H1 (cell line): ENCODE measurements at regions not wholly inside any gene's neighbourhood (a gene's known extent, or its start where the extent isn't known, plus 50 kb on each side); places are given as distances from the start of the nearest gene placed in this dataset.

Experiments
- CTCF ChIA-PET: fragments of 300-600 bp; sonication (Branson Sonifier 250); formaldehyde crosslinking; loops from one replicate; lab custom pipeline; 2021; ENCODE audit not compliant: partially characterized antibody; lab: Charles Lee
- POLR2A ChIA-PET: fragments of 300-600 bp; sonication (Branson Sonifier 250); formaldehyde crosslinking; loops from one replicate; lab custom pipeline; 2021; ENCODE audit warnings: inconsistent platforms; ENCODE audit not compliant: partially characterized antibody; lab: Charles Lee
- DNase-seq, 2 experiments: peaks; one replicate each; pipeline versions ENCODE4 v3.0.0 to v3.0.0-alpha.2; 2010 to 2022; ENCODE audit warnings: low spot score in 2 of 2, low read depth in 1 of 2, mixed read lengths in 1 of 2
- FAIRE-seq: peaks from 2 replicates; lab custom pipeline; 2011; peaks lifted over from hg19 to GRCh38; lab: Jason Lieb, UNC
- H2AFZ ChIP-seq: 2 replicates; pipeline ENCODE4 v1.8.1; 2012; ENCODE audit warnings: low read length, inconsistent platforms
- H2AK5ac ChIP-seq: 2 replicates; pipeline ENCODE4 v1.6.1; 2013; ENCODE audit warnings: low read depth, low read length
- H2BK120ac ChIP-seq: replicated peaks from 2 replicates; pipeline ENCODE3; 2013; ENCODE audit warnings: low read depth, low read length, inconsistent platforms
- H2BK12ac ChIP-seq: 2 replicates; pipeline ENCODE4 v1.6.1; 2013; ENCODE audit warnings: low read depth, low read length
- H2BK15ac ChIP-seq: 2 replicates; pipeline ENCODE4 v1.6.1; 2013; ENCODE audit warnings: low read length
- H2BK20ac ChIP-seq: 2 replicates; pipeline ENCODE4 v1.6.1; 2013; ENCODE audit warnings: low read length
- H2BK5ac ChIP-seq: 2 replicates; pipeline ENCODE4 v1.6.1; 2013; ENCODE audit warnings: low read depth, low read length
- H3K14ac ChIP-seq: 2 replicates; pipeline ENCODE4 v1.6.1; 2013; ENCODE audit warnings: inconsistent platforms; ENCODE audit not compliant: insufficient read length
- H3K18ac ChIP-seq: 2 replicates; pipeline ENCODE4 v1.6.1; 2013; ENCODE audit warnings: low read length; ENCODE audit errors: extremely low read depth
- H3K23ac ChIP-seq: 2 replicates; pipeline ENCODE4 v1.6.1; 2013; ENCODE audit warnings: inconsistent platforms; ENCODE audit not compliant: insufficient read length
- H3K23me2 ChIP-seq: 2 replicates; pipeline ENCODE4 v1.6.1; 2013; ENCODE audit warnings: low read depth, low read length
- H3K27ac ChIP-seq: 2 replicates; pipeline ENCODE4 v1.6.1; 2011; ENCODE audit warnings: low read depth, low read length, inconsistent platforms
- H3K27me3 ChIP-seq, 4 experiments: replicated peaks in 1 of 4; 1 replicate in 1 of 4; 2 replicates in 3 of 4; pipeline versions ENCODE4 v1.6.1 to v1.8.1; 2011 to 2013; ENCODE audit warnings: low read length in 3 of 4, mild to moderate bottlenecking in 3 of 4, inconsistent platforms in 2 of 4, mixed read lengths in 2 of 4, moderate library complexity in 1 of 4; ENCODE audit not compliant: control insufficient read depth in 3 of 4, insufficient read depth in 3 of 4; ENCODE audit errors: extremely low read depth in 1 of 4
- H3K36me3 ChIP-seq, 4 experiments: 2 replicates each; pipeline versions ENCODE4 v1.6.1 to v1.8.1; 2011 to 2013; ENCODE audit warnings: mild to moderate bottlenecking in 4 of 4, low read length in 3 of 4, moderate library complexity in 2 of 4, control low read depth in 1 of 4, inconsistent platforms in 1 of 4; ENCODE audit not compliant: insufficient read depth in 4 of 4, control insufficient read depth in 2 of 4
- H3K4ac ChIP-seq: replicated peaks from 2 replicates; pipeline ENCODE3; 2013; ENCODE audit warnings: low read length, low read depth, mixed read lengths, inconsistent platforms; ENCODE audit not compliant: insufficient read length
- H3K4me1 ChIP-seq, 4 experiments: replicated peaks in 1 of 4; 1 replicate in 1 of 4; 2 replicates in 3 of 4; pipeline versions ENCODE4 v1.6.1 to v1.8.1; 2011 to 2013; ENCODE audit warnings: low read length in 3 of 4, inconsistent platforms in 2 of 4, mixed read lengths in 1 of 4; ENCODE audit not compliant: insufficient read depth in 4 of 4, control insufficient read depth in 3 of 4
- H3K4me2 ChIP-seq, 2 experiments: 2 replicates each; pipeline versions ENCODE4 v1.6.1 to v1.8.1; 2011 to 2013; ENCODE audit warnings: low read depth in 2 of 2, low read length in 2 of 2, control low read depth in 1 of 2, inconsistent platforms in 1 of 2, mild to moderate bottlenecking in 1 of 2; ENCODE audit not compliant: insufficient read depth in 1 of 2
- H3K4me3 ChIP-seq, 4 experiments: fragments of 200-600, 300-600 bp in 1 of 4; sonication (generic), shearing (Covaris generic), sonication (Bioruptor Twin) in 1 of 4; 2 replicates each; pipeline versions ENCODE4 v1.5.1 to v1.8.1; 2011 to 2016; ENCODE audit warnings: low read length in 4 of 4, low read depth in 3 of 4, control low read depth in 2 of 4, inconsistent platforms in 2 of 4, mild to moderate bottlenecking in 2 of 4, mixed read lengths in 1 of 4, moderate library complexity in 1 of 4; ENCODE audit not compliant: insufficient read depth in 2 of 4; ENCODE audit errors: extremely low read depth in 1 of 4
- H3K56ac ChIP-seq: replicated peaks from 2 replicates; pipeline ENCODE3; 2013; ENCODE audit warnings: low read depth, mild to moderate bottlenecking, mixed read lengths, low read length, inconsistent platforms; ENCODE audit not compliant: insufficient read length
- H3K79me1 ChIP-seq: 2 replicates; pipeline ENCODE4 v1.6.1; 2013; ENCODE audit warnings: low read depth, low read length, control low read depth
- H3K79me2 ChIP-seq, 2 experiments: 2 replicates each; pipeline versions ENCODE4 v1.6.1 to v1.8.1; 2012 to 2013; ENCODE audit warnings: low read length in 2 of 2, mild to moderate bottlenecking in 2 of 2, inconsistent platforms in 1 of 2; ENCODE audit not compliant: insufficient read depth in 2 of 2, control insufficient read depth in 1 of 2
- H3K9ac ChIP-seq, 4 experiments: replicated peaks in 1 of 4; 1 replicate in 1 of 4; 2 replicates in 3 of 4; pipeline versions ENCODE4 v1.6.1 to v1.8.1; 2011 to 2013; ENCODE audit warnings: low read depth in 3 of 4, low read length in 3 of 4, control low read depth in 2 of 4, mild to moderate bottlenecking in 2 of 4, moderate library complexity in 2 of 4, inconsistent platforms in 1 of 4; ENCODE audit errors: extremely low read depth in 1 of 4
- H3K9me3 ChIP-seq, 2 experiments: 2 replicates each; pipeline versions ENCODE4 v1.6.1 to v1.8.1; 2012 to 2013; ENCODE audit warnings: mild to moderate bottlenecking in 2 of 2, moderate library complexity in 2 of 2, control low read depth in 1 of 2, inconsistent platforms in 1 of 2, low read depth in 1 of 2, low read length in 1 of 2, mixed read lengths in 1 of 2; ENCODE audit not compliant: insufficient read depth in 2 of 2
- H4K20me1 ChIP-seq, 2 experiments: replicated peaks in 1 of 2; 2 replicates each; pipeline versions ENCODE3 to v1.8.1; 2011 to 2013; ENCODE audit warnings: inconsistent platforms in 2 of 2, low read length in 2 of 2, mild to moderate bottlenecking in 1 of 2; ENCODE audit not compliant: insufficient read depth in 2 of 2, control insufficient read depth in 1 of 2
- H4K5ac ChIP-seq: 2 replicates; pipeline ENCODE4 v1.6.1; 2013; ENCODE audit warnings: low read length, low read depth, mixed read lengths, inconsistent platforms; ENCODE audit not compliant: insufficient read length
- H4K8ac ChIP-seq: 2 replicates; pipeline ENCODE4 v1.8.0; 2013; ENCODE audit warnings: mild to moderate bottlenecking, moderate library complexity, low read length, inconsistent platforms; ENCODE audit not compliant: insufficient read depth; ENCODE audit errors: extremely low read depth
- H4K91ac ChIP-seq: replicated peaks from 2 replicates; pipeline ENCODE3; 2013; ENCODE audit warnings: low read length, mixed read lengths, inconsistent platforms; ENCODE audit not compliant: insufficient read length
- CBX5 ChIP-seq: fragments of 300-800, 300-1000 bp; sonication (generic); IDR thresholded peaks from 2 replicates; pipeline ENCODE4 v1.7.1; 2016; ENCODE audit warnings: antibody characterized with exemption, low read length, low read depth
- CEBPB ChIP-seq: IDR thresholded peaks from 2 replicates; pipeline ENCODE4 v1.6.1; 2012; ENCODE audit warnings: low read depth, low read length
- CHD2 ChIP-seq: IDR thresholded peaks from 2 replicates; pipeline ENCODE4 v1.6.1; 2012; ENCODE audit warnings: low read length, improper control_type of control experiment
- CREB1 ChIP-seq: IDR thresholded peaks from 2 replicates; pipeline ENCODE4 v1.6.1; 2012; ENCODE audit warnings: inconsistent platforms
- CTBP2 ChIP-seq: IDR thresholded peaks from 2 replicates; pipeline ENCODE4 v1.7.0; 2011; ENCODE audit warnings: borderline replicate concordance, mild to moderate bottlenecking, moderate library complexity, mixed read lengths, low read length; ENCODE audit not compliant: insufficient read depth, insufficient read length
- WGBS, 2 experiments: shearing (Covaris generic) in 1 of 2; methylation state at CpG; one replicate each; pipeline versions ENCODE4 v1.1.6 to v1.1.7; 2013 to 2015; ENCODE audit warnings: low lambda C conversion rate in 2 of 2, mixed read lengths in 2 of 2, inconsistent platforms in 1 of 2, low coverage in 1 of 2, missing lambda C conversion rate in 1 of 2; ENCODE audit not compliant: insufficient replicate concordance in 2 of 2, insufficient coverage in 1 of 2, insufficient read length in 1 of 2; ENCODE audit errors: extremely low coverage in 1 of 2, missing lambda C conversion rate in 1 of 2; 5-methylcytosine and 5-hydroxymethylcytosine counted together

DNA sequence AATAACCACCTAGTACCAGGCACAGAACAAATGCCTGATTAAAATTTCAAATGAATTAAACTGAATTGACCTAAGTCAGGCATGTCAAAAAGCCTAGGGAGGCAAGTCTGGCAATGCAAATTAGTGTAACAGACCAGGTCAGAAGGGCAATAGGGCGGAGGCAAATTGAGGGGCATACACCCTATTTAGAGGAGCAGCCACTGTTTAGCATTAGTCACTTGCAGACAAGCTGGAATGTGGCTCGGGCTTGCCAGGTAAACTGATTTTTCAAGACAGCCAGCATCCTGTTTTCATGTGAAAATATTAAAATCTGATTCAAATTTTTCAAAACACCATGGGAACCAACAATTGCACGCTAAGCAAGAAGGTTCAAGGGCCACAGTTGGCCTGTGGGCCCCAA, 160.3 kb downstream of the EN1 start:
- Histone ChIP-seq H3K36me3 (no peaks in the 10 kb centered on the region), H4K8ac (no peak overlapping the region), H3K79me1 (no peaks in the 10 kb centered on the region), H3K27ac (no peak overlapping the region), H2BK20ac (no peak overlapping the region), H3K4me1 (no peaks in the 10 kb centered on the region), H3K9ac (no peak overlapping the region), H4K91ac (no peak overlapping the region), H3K4ac (no peak overlapping the region), H3K18ac (no peak overlapping the region), H2BK12ac (no peak overlapping the region), H3K23me2 (no peaks in the 10 kb centered on the region), H3K79me2 (no peaks in the 10 kb centered on the region)
- CTCF ChIA-PET = no interaction called here
- POLR2A ChIA-PET = no interaction called here
- TF ChIP-seq CHD2 (no peak), CREB1 (no peak), CEBPB (no peak), CBX5 (no peak), CTBP2 (no peak)
- TF ChIP-seq, all 59 proteins: peak for 0
- FAIRE-seq (no peak), DNase-seq (no peak)
- H2BK15ac ChIP-seq = no peak overlapping the region
- no peak overlapping the region for H4K5ac ChIP-seq
- H3K9me3 ChIP-seq = no peaks in the 10 kb centered on the region
- no peak overlapping the region for H3K23ac ChIP-seq
- H2AFZ ChIP-seq = no peak overlapping the region
- H3K4me3 ChIP-seq = no peak overlapping the region
- H2BK5ac ChIP-seq = no peak overlapping the region
- no peak overlapping the region for H2AK5ac ChIP-seq
- H4K20me1 ChIP-seq = no peaks in the 10 kb centered on the region
- no peak overlapping the region for H3K56ac ChIP-seq
- H3K27me3 ChIP-seq = no peaks in the 10 kb centered on the region
- H3K14ac ChIP-seq = no peak overlapping the region
- 83% methylated on average over 3 of the region's 3 CpGs; no CpG with 5 or more reads in 1 of the 2 experiments for WGBS, 2 experiments
- no peak overlapping the region for H2BK120ac ChIP-seq
- H3K4me2 ChIP-seq = no peak overlapping the region
